Fibroblast of the aortic adventitia (primary cell): ENCODE measurements at regions not wholly inside any gene's neighbourhood (a gene's known extent, or its start where the extent isn't known, plus 50 kb on each side); places are given as distances from the start of the nearest gene placed in this dataset.
A peak's percentile ranks its signal among the peaks of the same experiment; 100 is the strongest.

ENCODE experiments used
- DNase-seq: peaks from one replicate; pipeline ENCODE4 v3.0.0-alpha.2; 2010; ENCODE audit warnings: low read depth
- H3K4me3 ChIP-seq: 2 replicates; pipeline ENCODE4 v1.5.1; 2011; ENCODE audit warnings: low read depth, mild to moderate bottlenecking, control low read depth, low read length, moderate library complexity
- CTCF ChIP-seq: IDR thresholded peaks from 2 replicates; pipeline ENCODE4 v1.5.1; 2011; ENCODE audit warnings: mild to moderate bottlenecking, low read length, control low read depth, inconsistent platforms; ENCODE audit not compliant: insufficient read depth

GRCh38 chr6:126842769-126843168 lies 275.7 kb upstream of the RSPO3 start:
- no peak overlapping the region for H3K4me3 ChIP-seq
- DNase-seq: no peak
- TF ChIP-seq CTCF: no peak

- no peak overlapping the region for H3K4me3 ChIP-seq
- no peak for DNase-seq
- TF ChIP-seq CTCF: no peak
Measured at GRCh38 chr6:126848119-126848518, 270.4 kb upstream of the RSPO3 start.

- H3K4me3 ChIP-seq: no peak overlapping the region
- TF ChIP-seq CTCF: no peak
- DNase-seq: no peak
Measured at GRCh38 chr6:126867641-126868040, 250.8 kb upstream of the RSPO3 start.

- no peak overlapping the region for H3K4me3 ChIP-seq
- TF ChIP-seq CTCF: no peak
- DNase-seq: peak; percentile 41
Measured at GRCh38 chr6:126873351-126873750, 245.1 kb upstream of the RSPO3 start.

GRCh38 chr6:126873791-126874190 lies 244.7 kb upstream of the RSPO3 start:
- no peak for TF ChIP-seq CTCF
- H3K4me3 ChIP-seq: no peak overlapping the region
- no peak for DNase-seq

GRCh38 chr6:126876446-126876845 lies 242.0 kb upstream of the RSPO3 start:
- no peak overlapping the region for H3K4me3 ChIP-seq
- no peak for TF ChIP-seq CTCF
- no peak for DNase-seq

- TF ChIP-seq CTCF: no peak
- no peak overlapping the region for H3K4me3 ChIP-seq
- DNase-seq: no peak
Measured at GRCh38 chr6:126880964-126881363, 237.5 kb upstream of the RSPO3 start.
